LNCAP (cell line): ENCODE measurements at regions not wholly inside any gene's neighbourhood (a gene's known extent, or its start where the extent isn't known, plus 50 kb on each side); places are given as distances from the start of the nearest gene placed in this dataset.

ENCODE experiments used
- TF ChIP-seq, protein P1 (sequence below): fragments of 450-650 bp; IDR thresholded peaks from 2 replicates; pipeline ENCODE4 v1.5.1; 2017; ENCODE audit warnings: mild to moderate bottlenecking

DNA sequence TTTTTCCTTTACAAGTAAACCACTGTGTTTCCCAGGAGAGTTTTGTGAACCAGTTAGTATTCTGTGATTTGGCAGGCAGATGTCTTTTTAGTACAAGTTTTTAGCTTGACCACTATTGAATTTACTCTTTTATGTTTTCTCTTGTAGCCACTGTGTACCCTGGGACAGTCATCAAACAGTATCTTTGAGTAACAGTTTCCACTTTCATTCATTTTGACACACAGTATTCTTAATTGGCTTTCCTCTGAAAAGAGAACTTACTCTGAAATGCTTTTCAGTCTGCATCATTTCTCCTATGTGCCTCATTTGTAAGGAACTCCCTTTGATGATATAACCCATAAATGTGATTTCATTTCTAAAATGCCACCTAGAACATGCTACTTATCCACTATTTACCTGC lies 476.5 kb downstream of the PDGFC start:
- TF ChIP-seq, protein P1, sequence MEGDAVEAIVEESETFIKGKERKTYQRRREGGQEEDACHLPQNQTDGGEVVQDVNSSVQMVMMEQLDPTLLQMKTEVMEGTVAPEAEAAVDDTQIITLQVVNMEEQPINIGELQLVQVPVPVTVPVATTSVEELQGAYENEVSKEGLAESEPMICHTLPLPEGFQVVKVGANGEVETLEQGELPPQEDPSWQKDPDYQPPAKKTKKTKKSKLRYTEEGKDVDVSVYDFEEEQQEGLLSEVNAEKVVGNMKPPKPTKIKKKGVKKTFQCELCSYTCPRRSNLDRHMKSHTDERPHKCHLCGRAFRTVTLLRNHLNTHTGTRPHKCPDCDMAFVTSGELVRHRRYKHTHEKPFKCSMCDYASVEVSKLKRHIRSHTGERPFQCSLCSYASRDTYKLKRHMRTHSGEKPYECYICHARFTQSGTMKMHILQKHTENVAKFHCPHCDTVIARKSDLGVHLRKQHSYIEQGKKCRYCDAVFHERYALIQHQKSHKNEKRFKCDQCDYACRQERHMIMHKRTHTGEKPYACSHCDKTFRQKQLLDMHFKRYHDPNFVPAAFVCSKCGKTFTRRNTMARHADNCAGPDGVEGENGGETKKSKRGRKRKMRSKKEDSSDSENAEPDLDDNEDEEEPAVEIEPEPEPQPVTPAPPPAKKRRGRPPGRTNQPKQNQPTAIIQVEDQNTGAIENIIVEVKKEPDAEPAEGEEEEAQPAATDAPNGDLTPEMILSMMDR, result no peak

DNA sequence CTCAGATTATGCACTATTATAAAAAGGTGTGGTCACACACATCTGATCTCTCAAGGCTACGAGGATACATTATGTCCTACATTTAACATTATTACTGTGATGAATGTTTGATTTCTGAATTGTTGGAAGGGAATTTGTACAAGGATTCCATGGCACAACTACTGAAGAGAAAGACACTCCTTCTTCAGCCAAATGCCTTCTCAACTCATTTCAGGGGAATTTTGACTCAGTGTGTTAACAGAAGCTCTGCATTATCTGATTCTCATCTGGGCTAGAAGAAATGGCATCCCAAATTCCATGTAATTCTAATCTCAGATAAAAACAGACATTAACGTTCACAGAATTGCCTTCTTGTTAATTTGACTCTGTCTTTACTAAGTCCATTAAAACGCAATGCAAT lies 477.7 kb downstream of the PDGFC start:
- TF ChIP-seq, protein P1, result no peak

DNA sequence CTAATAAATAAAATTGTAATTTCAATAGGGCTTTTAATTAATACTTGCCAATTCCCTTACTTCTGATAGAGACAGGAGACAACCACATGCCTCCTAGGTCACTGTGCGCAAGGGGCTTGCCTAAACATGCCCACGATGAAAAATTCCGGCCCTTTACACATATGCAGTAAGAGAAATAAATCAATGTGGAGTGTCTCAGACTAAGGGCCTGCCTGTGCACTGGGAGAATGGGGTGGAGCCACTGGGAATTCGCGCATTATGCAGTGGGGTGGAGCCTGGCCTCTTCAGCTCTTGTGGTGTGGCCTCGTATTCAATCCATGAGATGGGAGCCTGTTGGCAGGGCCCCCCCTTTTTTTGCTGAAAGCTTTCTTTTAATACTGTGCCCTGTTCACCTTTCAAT lies 484.5 kb downstream of the PDGFC start:
- TF ChIP-seq, protein P1, result no peak

DNA sequence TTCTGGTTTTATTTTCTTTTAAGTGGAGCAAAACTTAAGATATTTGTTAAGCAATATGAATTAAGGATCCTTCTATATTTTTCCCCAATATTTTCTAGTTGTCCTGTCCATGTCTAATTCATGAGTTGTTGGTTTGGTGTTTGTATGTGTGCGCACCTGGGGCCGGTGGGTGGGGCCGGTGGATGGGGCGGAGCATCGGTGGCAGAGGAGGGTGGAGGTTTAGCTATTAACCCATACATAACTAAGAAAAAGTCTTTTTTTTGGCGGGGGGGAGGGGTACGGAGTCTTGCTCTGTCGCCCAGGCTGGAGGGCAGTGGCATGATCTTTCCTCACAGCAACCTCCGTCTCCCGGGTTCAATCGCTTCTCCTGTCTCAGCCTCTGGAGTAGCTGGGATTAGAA lies 489.8 kb downstream of the PDGFC start:
- TF ChIP-seq, protein P1, result no peak

DNA sequence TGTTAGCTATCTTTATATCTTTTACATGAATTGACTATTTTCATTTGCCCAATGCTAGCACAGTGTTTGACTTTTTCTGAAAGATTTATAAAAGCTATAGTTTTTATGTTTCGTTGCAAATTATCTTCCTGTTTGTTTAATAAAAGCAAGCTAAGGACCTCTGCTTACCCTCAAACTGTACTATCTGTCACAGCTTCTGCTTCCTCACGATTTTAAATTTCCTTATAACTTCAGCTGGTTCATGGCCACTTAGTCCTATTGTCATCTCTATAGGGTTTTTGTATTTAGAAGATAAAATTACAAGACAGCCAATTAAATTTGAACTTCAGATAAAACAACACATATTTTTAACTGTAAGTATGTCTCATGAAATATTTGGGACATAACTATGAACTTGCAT lies 494.0 kb downstream of the PDGFC start:
- TF ChIP-seq, protein P1, result no peak

DNA sequence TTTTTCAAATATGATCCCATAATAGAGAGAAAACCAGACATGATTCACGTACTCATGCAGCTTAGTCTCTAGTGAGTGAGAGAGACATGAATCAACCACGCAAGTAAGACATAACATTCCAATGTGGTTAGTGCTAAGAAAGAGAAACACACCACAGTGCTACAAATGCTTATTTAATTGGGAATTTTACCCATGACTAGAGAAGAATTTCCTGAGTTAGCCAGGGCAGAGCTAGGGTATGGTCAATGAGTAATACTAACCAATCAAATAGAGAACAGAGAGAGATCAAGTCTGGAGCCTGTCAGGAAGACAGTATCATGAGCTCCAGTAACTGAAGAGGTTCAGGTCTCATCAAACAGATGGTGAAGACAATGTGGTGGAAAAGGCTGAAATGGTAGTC lies 495.2 kb downstream of the PDGFC start:
- TF ChIP-seq, protein P1, result no peak

DNA sequence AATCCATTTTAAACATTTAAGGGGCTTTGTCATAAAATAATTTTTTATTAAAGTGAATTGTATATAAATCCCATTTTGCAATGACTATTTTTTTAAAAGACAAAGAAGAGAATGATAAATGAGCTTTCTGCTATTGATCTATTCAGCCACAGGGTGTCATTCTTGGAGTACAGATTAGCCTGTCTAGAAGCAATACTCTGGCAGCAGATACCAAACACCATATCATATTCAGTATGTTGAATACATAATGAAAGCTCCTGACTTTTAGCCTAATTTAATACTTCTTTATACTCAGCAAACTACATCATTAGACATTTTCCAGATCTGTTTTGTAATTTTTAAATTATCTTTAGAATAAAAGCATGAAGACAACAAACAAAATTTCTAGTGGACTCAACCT lies 496.3 kb downstream of the PDGFC start:
- TF ChIP-seq, protein P1, result peak; percentile 56

DNA sequence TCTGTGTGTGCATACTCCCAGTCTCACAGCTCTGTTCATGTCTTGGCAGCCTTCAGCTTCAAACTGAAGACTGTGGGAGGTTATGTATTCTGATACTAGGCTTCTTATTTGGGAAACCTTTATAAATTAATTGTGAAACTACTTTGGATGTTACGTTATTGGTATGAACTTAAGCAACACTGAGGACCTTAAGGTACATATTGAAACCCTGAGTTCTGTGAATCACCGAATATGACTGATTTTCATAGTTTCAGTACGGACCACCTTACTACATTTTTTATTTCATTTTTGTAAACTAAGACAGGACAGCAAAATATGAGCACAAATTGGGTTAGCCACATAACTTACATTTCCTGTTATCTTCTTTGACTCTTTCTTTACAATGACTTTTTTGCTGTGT lies 498.4 kb downstream of the PDGFC start:
- TF ChIP-seq, protein P1, result no peak
